ENCODE measurements at regions not wholly inside any gene's neighbourhood (a gene's known extent, or its start where the extent isn't known, plus 50 kb on each side); places are given as distances from the start of the nearest gene placed in this dataset.

DNA sequence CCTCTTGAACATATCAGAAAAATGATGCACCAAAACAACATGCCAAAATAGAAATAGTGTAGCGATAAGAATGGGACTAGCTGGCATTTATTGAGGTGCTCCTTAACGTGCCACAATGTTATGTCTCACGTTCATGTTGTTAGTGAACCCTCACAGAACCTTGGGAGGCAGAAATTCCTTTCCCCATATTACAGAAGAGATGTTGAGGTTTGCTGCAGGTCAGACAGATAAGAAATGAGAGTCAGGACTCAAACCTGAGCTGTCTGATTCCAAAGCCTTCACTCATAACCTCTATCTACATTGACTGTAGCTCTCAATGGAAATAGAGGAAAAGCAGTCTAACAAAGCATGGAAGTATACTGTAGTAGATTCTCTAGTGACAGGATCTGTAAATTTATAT, 163.3 kb upstream of the STK17B start:
- Histone ChIP-seq H3K36me3 (peaks cover 0 to 15% (median 0%) of the 10 kb centered on the region in 9 donors), H3K27ac (no peak overlapping the region), H3K4me1 (peaks cover 4 to 66% (median 20%) of the 10 kb centered on the region in 12 donors), H3K9me3 (no peaks in the 10 kb centered on the region), H3K4me3 (no peak overlapping the region), H3K27me3 (no peaks in the 10 kb centered on the region)
- TF ChIP-seq, protein P1, sequence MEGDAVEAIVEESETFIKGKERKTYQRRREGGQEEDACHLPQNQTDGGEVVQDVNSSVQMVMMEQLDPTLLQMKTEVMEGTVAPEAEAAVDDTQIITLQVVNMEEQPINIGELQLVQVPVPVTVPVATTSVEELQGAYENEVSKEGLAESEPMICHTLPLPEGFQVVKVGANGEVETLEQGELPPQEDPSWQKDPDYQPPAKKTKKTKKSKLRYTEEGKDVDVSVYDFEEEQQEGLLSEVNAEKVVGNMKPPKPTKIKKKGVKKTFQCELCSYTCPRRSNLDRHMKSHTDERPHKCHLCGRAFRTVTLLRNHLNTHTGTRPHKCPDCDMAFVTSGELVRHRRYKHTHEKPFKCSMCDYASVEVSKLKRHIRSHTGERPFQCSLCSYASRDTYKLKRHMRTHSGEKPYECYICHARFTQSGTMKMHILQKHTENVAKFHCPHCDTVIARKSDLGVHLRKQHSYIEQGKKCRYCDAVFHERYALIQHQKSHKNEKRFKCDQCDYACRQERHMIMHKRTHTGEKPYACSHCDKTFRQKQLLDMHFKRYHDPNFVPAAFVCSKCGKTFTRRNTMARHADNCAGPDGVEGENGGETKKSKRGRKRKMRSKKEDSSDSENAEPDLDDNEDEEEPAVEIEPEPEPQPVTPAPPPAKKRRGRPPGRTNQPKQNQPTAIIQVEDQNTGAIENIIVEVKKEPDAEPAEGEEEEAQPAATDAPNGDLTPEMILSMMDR (IDR thresholded peaks at IDR 0.05) = no peak
- intact Hi-C loops (cut with DNase I) = loop anchor here in 8 of 10 donors (5.0 to 10.0 kb wide), 6 partner anchors 32 to 257 kb away; no protein-coding TSS in a partner anchor
- DNase-seq (no peak), ATAC-seq (no peak)
- WGBS, 4 donors = 56 to 58% (median 57%) methylated on average over 3 of the region's 3 CpGs

GRCh38 chr2:196335221-196335634, 163.8 kb upstream of the STK17B start:
- TF ChIP-seq, protein P1 (IDR thresholded peaks at IDR 0.05) = no peak
- no peak for TF ChIP-seq POLR2A (IDR thresholded peaks at IDR 0.05)
- H3K27ac ChIP-seq = no peak overlapping the region
- H3K36me3 ChIP-seq = peaks cover 0 to 15% (median 0%) of the 10 kb centered on the region in 9 donors
- no peak overlapping the region for H3K4me3 ChIP-seq
- DNase-seq = no peak
- WGBS, 4 donors = 55 to 64% (median 57%) methylated on average over 6 of the region's 6 CpGs
- intact Hi-C loops (cut with DNase I) = loop anchor here in 8 of 10 donors (5.0 to 10.0 kb wide), 5 partner anchors 33 to 258 kb away; no protein-coding TSS in a partner anchor
- peaks cover 0 to 61% (median 17%) of the 10 kb centered on the region in 12 donors for H3K4me1 ChIP-seq
- no peak for ATAC-seq
- H3K27me3 ChIP-seq = no peaks in the 10 kb centered on the region
- H3K9me3 ChIP-seq = no peaks in the 10 kb centered on the region

- Histone ChIP-seq H3K9me3 (no peaks in the 10 kb centered on the region), H3K4me3 (no peak overlapping the region), H3K27me3 (no peaks in the 10 kb centered on the region), H3K36me3 (peaks cover 0 to 15% (median 0%) of the 10 kb centered on the region in 9 donors), H3K4me1 (peaks cover 0 to 56% (median 11%) of the 10 kb centered on the region in 12 donors), H3K27ac (no peak overlapping the region)
- TF ChIP-seq, protein P1 (IDR thresholded peaks at IDR 0.05) = no peak
- no peak for TF ChIP-seq POLR2A (IDR thresholded peaks at IDR 0.05)
- intact Hi-C loops (cut with DNase I) = loop anchor here in 8 of 10 donors (5.0 to 10.0 kb wide), 5 partner anchors 34 to 259 kb away; no protein-coding TSS in a partner anchor
- ATAC-seq (no peak), DNase-seq (no peak)
- WGBS, 4 donors = 68 to 75% (median 69%) methylated on average over 6 of the region's 6 CpGs
Observed at GRCh38 chr2:196336207-196336606, 164.8 kb upstream of the STK17B start.

GRCh38 chr2:196336715-196337114, 165.3 kb upstream of the STK17B start:
- H3K4me3 ChIP-seq = no peak overlapping the region
- ATAC-seq (no peak), DNase-seq (no peak)
- peaks cover 0 to 15% (median 0%) of the 10 kb centered on the region in 9 donors for H3K36me3 ChIP-seq
- H3K27ac ChIP-seq = no peak overlapping the region
- no peaks in the 10 kb centered on the region for H3K27me3 ChIP-seq
- WGBS, 4 donors = 66 to 75% (median 71%) methylated on average over 4 of the region's 4 CpGs
- no peaks in the 10 kb centered on the region for H3K9me3 ChIP-seq
- TF ChIP-seq, protein P1 (IDR thresholded peaks at IDR 0.05) = no peak
- TF ChIP-seq POLR2A (IDR thresholded peaks at IDR 0.05) = no peak
- peaks cover 0 to 56% (median 10%) of the 10 kb centered on the region in 12 donors for H3K4me1 ChIP-seq
- intact Hi-C loops (cut with DNase I) = loop anchor here in 8 of 10 donors (5.0 to 10.0 kb wide), 5 partner anchors 34 to 259 kb away; no protein-coding TSS in a partner anchor
